Mesendoderm (in vitro differentiated cells): ENCODE measurements at regions not wholly inside any gene's neighbourhood (a gene's known extent, or its start where the extent isn't known, plus 50 kb on each side); places are given as distances from the start of the nearest gene placed in this dataset.
"Not testable (repeated sequence)": the region's sequence is repeated elsewhere in the genome, so short reads cannot be mapped to it uniquely, and the experiment has no call there.

Experiments used
- DNase-seq: peaks from one replicate; pipeline ENCODE4 v3.0.0; 2013
- H2AK5ac ChIP-seq: 2 replicates; pipeline ENCODE4 v1.6.1; 2013; ENCODE audit warnings: low read length, inconsistent platforms
- H2BK120ac ChIP-seq: 2 replicates; pipeline ENCODE4 v1.6.1; 2013; ENCODE audit warnings: low read depth, mild to moderate bottlenecking, low read length, moderate library complexity, mixed read lengths
- H2BK15ac ChIP-seq: replicated peaks from 2 replicates; pipeline ENCODE4 v1.6.1; 2013; ENCODE audit warnings: low read depth, mild to moderate bottlenecking, moderate library complexity
- H2BK5ac ChIP-seq: 2 replicates; pipeline ENCODE4 v1.6.1; 2013; ENCODE audit warnings: low read length, inconsistent platforms
- H3K18ac ChIP-seq: 2 replicates; pipeline ENCODE4 v1.6.1; 2013; ENCODE audit warnings: mild to moderate bottlenecking, low read length, mixed read lengths
- H3K23ac ChIP-seq: one replicate; pipeline ENCODE4 v1.6.1; 2013; ENCODE audit warnings: low read length
- H3K27ac ChIP-seq: 2 replicates; pipeline ENCODE4 v1.5.1; 2013; ENCODE audit warnings: low read depth, mild to moderate bottlenecking, inconsistent platforms, low read length, moderate library complexity
- H3K27me3 ChIP-seq: 2 replicates; pipeline ENCODE4 v1.6.1; 2013; ENCODE audit warnings: low read length, control low read depth, mild to moderate bottlenecking, inconsistent platforms; ENCODE audit not compliant: insufficient read depth, poor library complexity
- H3K36me3 ChIP-seq: 2 replicates; pipeline ENCODE4 v1.6.1; 2013; ENCODE audit warnings: low read length, inconsistent platforms; ENCODE audit not compliant: control insufficient read depth, insufficient read depth
- H3K4ac ChIP-seq: one replicate; pipeline ENCODE4 v1.6.1; 2013; ENCODE audit warnings: low read depth, mild to moderate bottlenecking, low read length, moderate library complexity
- H3K4me1 ChIP-seq: 2 replicates; pipeline ENCODE4 v1.6.1; 2013; ENCODE audit warnings: low read depth, low read length, inconsistent platforms; ENCODE audit not compliant: control insufficient read depth
- H3K4me2 ChIP-seq: 2 replicates; pipeline ENCODE4 v1.6.1; 2013; ENCODE audit warnings: low read length
- H3K4me3 ChIP-seq: 2 replicates; pipeline ENCODE4 v1.5.1; 2013; ENCODE audit warnings: mild to moderate bottlenecking, low read length
- H3K56ac ChIP-seq: one replicate; pipeline ENCODE4 v1.6.1; 2013; ENCODE audit warnings: low read length
- H3K79me1 ChIP-seq: 2 replicates; pipeline ENCODE4 v1.6.1; 2013; ENCODE audit warnings: low read length, inconsistent platforms
- H3K79me2 ChIP-seq: 2 replicates; pipeline ENCODE4 v1.6.1; 2013; ENCODE audit warnings: mild to moderate bottlenecking, low read length; ENCODE audit not compliant: control insufficient read depth, insufficient read depth
- H3K9ac ChIP-seq: 2 replicates; pipeline ENCODE4 v1.6.1; 2013; ENCODE audit warnings: low read length, inconsistent platforms
- H4K5ac ChIP-seq: one replicate; pipeline ENCODE4 v1.6.1; 2013; ENCODE audit warnings: low read length
- H4K8ac ChIP-seq: one replicate; pipeline ENCODE4 v1.6.1; 2013; ENCODE audit warnings: low read depth, mild to moderate bottlenecking, control low read depth, low read length, moderate library complexity
- WGBS: extraction: QIAGEN DNeasy Blood & Tissue Kit; methylation state at CpG from one replicate; pipeline ENCODE4 v1.1.7; 2013; ENCODE audit warnings: low lambda C conversion rate, missing lambda C conversion rate; ENCODE audit not compliant: insufficient coverage; ENCODE audit errors: extremely low coverage; 5-methylcytosine and 5-hydroxymethylcytosine counted together

GRCh38 chr16:31975826-31976419 lies 102.3 kb downstream of the ZNF267 start:
- not testable (repeated sequence) for H2BK15ac ChIP-seq, H3K79me2 ChIP-seq
- WGBS, result no CpG with 5 or more reads among the region's 23 CpGs

GRCh38 chr16:31978463-31978862 lies 104.9 kb downstream of the ZNF267 start:
- H3K4ac ChIP-seq, H2BK120ac ChIP-seq, H3K4me1 ChIP-seq, H2BK5ac ChIP-seq, H3K4me2 ChIP-seq, H3K79me1 ChIP-seq, H2BK15ac ChIP-seq, H4K8ac ChIP-seq, H3K9ac ChIP-seq, H3K23ac ChIP-seq, DNase-seq, H3K4me3 ChIP-seq, H2AK5ac ChIP-seq, H3K79me2 ChIP-seq, H3K27me3 ChIP-seq, H3K27ac ChIP-seq, H3K18ac ChIP-seq, H3K36me3 ChIP-seq, H4K5ac ChIP-seq, H3K56ac ChIP-seq: not testable (repeated sequence)
- WGBS, result no CpG with 5 or more reads among the region's 8 CpGs

More at GRCh38 chr16:31975826-31976419, 102.3 kb downstream of the ZNF267 start:
- not testable (repeated sequence) for H2BK5ac ChIP-seq, H3K79me1 ChIP-seq, H3K56ac ChIP-seq, H3K18ac ChIP-seq, H2AK5ac ChIP-seq, H3K23ac ChIP-seq, H4K8ac ChIP-seq, H3K4ac ChIP-seq, H3K27me3 ChIP-seq, H2BK120ac ChIP-seq, DNase-seq, H4K5ac ChIP-seq, H3K9ac ChIP-seq, H3K4me3 ChIP-seq, H3K27ac ChIP-seq, H3K36me3 ChIP-seq, H3K4me2 ChIP-seq, H3K4me1 ChIP-seq

GRCh38 chr16:31981739-31982138 lies 108.1 kb downstream of the ZNF267 start:
- DNase-seq, H2BK5ac ChIP-seq, H3K18ac ChIP-seq, H2BK120ac ChIP-seq, H2AK5ac ChIP-seq, H3K56ac ChIP-seq, H3K36me3 ChIP-seq, H4K8ac ChIP-seq, H3K4me2 ChIP-seq, H3K9ac ChIP-seq, H3K23ac ChIP-seq, H3K4ac ChIP-seq, H3K79me1 ChIP-seq, H2BK15ac ChIP-seq, H3K4me3 ChIP-seq, H3K79me2 ChIP-seq, H3K4me1 ChIP-seq, H3K27me3 ChIP-seq, H4K5ac ChIP-seq, H3K27ac ChIP-seq: not testable (repeated sequence)
- WGBS, result no CpG with 5 or more reads among the region's 34 CpGs

GRCh38 chr16:31982986-31983385 lies 109.4 kb downstream of the ZNF267 start:
- H3K18ac ChIP-seq, H3K9ac ChIP-seq, H2BK120ac ChIP-seq, H3K79me1 ChIP-seq, DNase-seq, H4K8ac ChIP-seq, H3K4me1 ChIP-seq, H2BK5ac ChIP-seq, H4K5ac ChIP-seq, H2AK5ac ChIP-seq, H3K27me3 ChIP-seq, H3K4me2 ChIP-seq, H3K56ac ChIP-seq, H3K79me2 ChIP-seq, H3K27ac ChIP-seq, H3K36me3 ChIP-seq, H3K23ac ChIP-seq, H3K4me3 ChIP-seq, H2BK15ac ChIP-seq, H3K4ac ChIP-seq: not testable (repeated sequence)
- no CpG with 5 or more reads among the region's 8 CpGs for WGBS

- not testable (repeated sequence) for H4K8ac ChIP-seq, H3K36me3 ChIP-seq, H4K5ac ChIP-seq, DNase-seq, H2BK120ac ChIP-seq, H3K23ac ChIP-seq, H2AK5ac ChIP-seq, H3K56ac ChIP-seq, H3K27me3 ChIP-seq, H3K27ac ChIP-seq, H3K4me2 ChIP-seq, H3K79me2 ChIP-seq, H3K79me1 ChIP-seq, H3K4me1 ChIP-seq, H3K4me3 ChIP-seq, H3K9ac ChIP-seq, H3K4ac ChIP-seq, H3K18ac ChIP-seq, H2BK5ac ChIP-seq, H2BK15ac ChIP-seq
- WGBS, result no CpG with 5 or more reads among the region's 5 CpGs
These were observed 110.1 kb downstream of the ZNF267 start for GRCh38 chr16:31983666-31984065.

GRCh38 chr16:31986895-31987294 lies 113.3 kb downstream of the ZNF267 start:
- H3K27ac ChIP-seq, H3K4me2 ChIP-seq, H3K4me1 ChIP-seq, H3K9ac ChIP-seq, H3K79me1 ChIP-seq, H2BK15ac ChIP-seq, H4K5ac ChIP-seq, H3K23ac ChIP-seq, H2AK5ac ChIP-seq, H3K79me2 ChIP-seq, H2BK5ac ChIP-seq, H2BK120ac ChIP-seq, H3K56ac ChIP-seq, H4K8ac ChIP-seq, H3K36me3 ChIP-seq, H3K4ac ChIP-seq, DNase-seq, H3K4me3 ChIP-seq, H3K27me3 ChIP-seq, H3K18ac ChIP-seq: not testable (repeated sequence)
- WGBS, result no CpG with 5 or more reads among the region's 6 CpGs
